HepG2 (cell line): ENCODE measurements at regions not wholly inside any gene's neighbourhood (a gene's known extent, or its start where the extent isn't known, plus 50 kb on each side); places are given as distances from the start of the nearest gene placed in this dataset.

Experiments used
- ATAC-seq: fragments of 200-7000 bp; cut with Tn5 transposase; 3 replicates; pipeline ENCODE4 v1.9.1; 2020; ENCODE audit warnings: mild to moderate bottlenecking, moderate library complexity
- BruUV-seq: library from RNA; stranded (reverse); fragments of 400-500 nt; replicated peaks from 2 replicates; lab custom pipeline; 2021; lab: Mats Ljungman, UMichigan
- CTCF ChIA-PET: fragments of 300-600 bp; formaldehyde crosslinking; extraction: SDS; loops from one replicate; lab custom pipeline; 2021; ENCODE audit warnings: low total read pairs, inconsistent platforms, low intra/inter-chr PET ratio; lab: Yijun Ruan, JAX
- POLR2A ChIA-PET: fragments of 350-600 bp; sonication (Branson Sonifier 250); formaldehyde crosslinking; loops from one replicate; lab custom pipeline; 2020; ENCODE audit warnings: antibody characterized with exemption, inconsistent platforms; lab: Yijun Ruan, JAX
- DNase-seq: peaks from one replicate; pipeline ENCODE4 v3.0.0-alpha.2; 2015; ENCODE audit warnings: low spot score
- FAIRE-seq: peaks from 3 replicates; lab custom pipeline; 2011; peaks lifted over from hg19 to GRCh38; lab: Jason Lieb, UNC
- H2AFZ ChIP-seq: one replicate; pipeline ENCODE4 v1.6.1; 2011; ENCODE audit warnings: low read length, inconsistent platforms
- H3K27ac ChIP-seq: fragments of 300-600 bp; 3 replicates; pipeline ENCODE4 v1.8.0; 2011; ENCODE audit warnings: mixed run types, mild to moderate bottlenecking, mixed read lengths, low read length, inconsistent platforms; ENCODE audit not compliant: insufficient read depth; ENCODE audit errors: extremely low read length
- H3K27me3 ChIP-seq, 2 experiments: fragments of 200-600 bp in 1 of 2; 2 replicates in 1 of 2; 3 replicates in 1 of 2; pipeline versions ENCODE4 v1.6.0 to v1.8.0; 2011; ENCODE audit warnings: low read length in 2 of 2, mild to moderate bottlenecking in 2 of 2, moderate library complexity in 2 of 2, inconsistent platforms in 1 of 2; ENCODE audit not compliant: insufficient read depth in 2 of 2, control insufficient read depth in 1 of 2
- H3K36me3 ChIP-seq, 2 experiments: fragments of 200-600 bp in 1 of 2; replicated peaks in 1 of 2; 2 replicates in 1 of 2; 3 replicates in 1 of 2; pipeline versions ENCODE4 v1.5.1 to v1.8.0; 2011; ENCODE audit warnings: low read length in 2 of 2, inconsistent platforms in 1 of 2; ENCODE audit not compliant: insufficient read depth in 2 of 2, control insufficient read depth in 1 of 2
- H3K4me1 ChIP-seq: 2 replicates; pipeline ENCODE4 v1.5.1; 2012; ENCODE audit warnings: low read length, inconsistent platforms; ENCODE audit not compliant: insufficient read depth
- H3K4me2 ChIP-seq: 2 replicates; pipeline ENCODE4 v1.6.0; 2011; ENCODE audit warnings: low read depth, low read length, inconsistent platforms
- H3K4me3 ChIP-seq, 3 experiments: fragments of 200-600 bp in 1 of 3; sonication (generic), shearing (Covaris generic) in 1 of 3; replicated peaks in 1 of 3; 2 replicates each; pipeline ENCODE4 v1.5.1; 2011 to 2016; ENCODE audit warnings: low read length in 3 of 3, inconsistent platforms in 2 of 3, low read depth in 2 of 3, mild to moderate bottlenecking in 2 of 3, control low read depth in 1 of 3, mixed read lengths in 1 of 3; ENCODE audit not compliant: insufficient read depth in 1 of 3
- H3K79me2 ChIP-seq: one replicate; pipeline ENCODE4 v1.6.1; 2011; ENCODE audit warnings: low read length, inconsistent platforms; ENCODE audit not compliant: insufficient read depth
- H3K9ac ChIP-seq: 2 replicates; pipeline ENCODE4 v1.6.0; 2011; ENCODE audit warnings: mild to moderate bottlenecking, low read depth, low read length, inconsistent platforms; ENCODE audit not compliant: insufficient read depth
- H3K9me3 ChIP-seq: 2 replicates; pipeline ENCODE4 v1.5.1; 2012; ENCODE audit warnings: mild to moderate bottlenecking, low read length
- H4K20me1 ChIP-seq: 2 replicates; pipeline ENCODE4 v1.6.0; 2011; ENCODE audit warnings: inconsistent platforms, mild to moderate bottlenecking, low read length, moderate library complexity; ENCODE audit not compliant: insufficient read depth
- CBX5 ChIP-seq: sonication (generic); formaldehyde crosslinking; IDR thresholded peaks from 2 replicates; pipeline ENCODE4 v1.4.0; 2020; ENCODE audit warnings: missing genetic modification reagents, borderline replicate concordance
- FOXC1 ChIP-seq: sonication (generic); formaldehyde crosslinking; IDR thresholded peaks from 2 replicates; pipeline ENCODE4 v1.8.0; 2022; ENCODE audit warnings: mild to moderate bottlenecking, missing genetic modification reagents, borderline replicate concordance
- HNF4G ChIP-seq, 2 experiments: sonication (generic) in 1 of 2; formaldehyde crosslinking in 1 of 2; IDR thresholded peaks; 2 replicates each; pipeline versions ENCODE4 v1.4.0 to v1.6.1; 2011 to 2020; ENCODE audit warnings: borderline replicate concordance in 2 of 2, low read depth in 2 of 2, mild to moderate bottlenecking in 2 of 2, low read length in 1 of 2, missing genetic modification reagents in 1 of 2, moderate library complexity in 1 of 2
- PLRG1 ChIP-seq: fragments of 450-650 bp; conservative IDR thresholded peaks from 2 replicates; pipeline ENCODE4 v1.6.1; 2016
- RNF2 ChIP-seq: fragments of 450-650 bp; conservative IDR thresholded peaks from 2 replicates; pipeline ENCODE4 v1.6.1; 2016; ENCODE audit warnings: low read depth
- TBX3 ChIP-seq: fragments of 450-650 bp; IDR thresholded peaks from 2 replicates; pipeline ENCODE4 v1.6.1; 2017; ENCODE audit warnings: antibody characterized with exemption, mild to moderate bottlenecking, inconsistent platforms, borderline replicate concordance
- ZFP37 ChIP-seq: sonication (generic); formaldehyde crosslinking; IDR thresholded peaks from 2 replicates; pipeline ENCODE4 v1.4.0; 2020; ENCODE audit warnings: missing genetic modification reagents, borderline replicate concordance
- ZNF383 ChIP-seq: sonication (generic); formaldehyde crosslinking; IDR thresholded peaks from 2 replicates; pipeline ENCODE4 v1.4.0; 2020; ENCODE audit warnings: missing genetic modification reagents, mild to moderate bottlenecking, borderline replicate concordance
- ZNF703 ChIP-seq: sonication (generic); formaldehyde crosslinking; IDR thresholded peaks from 2 replicates; pipeline ENCODE4 v1.5.1; 2020; ENCODE audit warnings: missing genetic modification reagents, mild to moderate bottlenecking, moderate library complexity, borderline replicate concordance
- ZNF709 ChIP-seq: sonication (generic); formaldehyde crosslinking; IDR thresholded peaks from 2 replicates; pipeline ENCODE4 v1.5.0; 2020; ENCODE audit warnings: mild to moderate bottlenecking, missing genetic modification reagents
- ZNF75D ChIP-seq: sonication (generic); formaldehyde crosslinking; IDR thresholded peaks from 2 replicates; pipeline ENCODE4 v1.8.1; 2023; ENCODE audit warnings: missing genetic modification reagents, mild to moderate bottlenecking, borderline replicate concordance
- ZNF775 ChIP-seq: sonication (generic); formaldehyde crosslinking; IDR thresholded peaks from 2 replicates; pipeline ENCODE4 v1.4.0; 2020; ENCODE audit warnings: missing genetic modification reagents, mild to moderate bottlenecking, moderate library complexity, borderline replicate concordance
- ZNF782 ChIP-seq: sonication (generic); formaldehyde crosslinking; IDR thresholded peaks from 2 replicates; pipeline ENCODE4 v1.4.0; 2020; ENCODE audit warnings: missing genetic modification reagents, mild to moderate bottlenecking, borderline replicate concordance
- WGBS: methylation state at CpG from one replicate; pipeline ENCODE4 v1.1.6; 2017; ENCODE audit warnings: low lambda C conversion rate; 5-methylcytosine and 5-hydroxymethylcytosine counted together
- in situ Hi-C: cut with HindIII; loops from 2 replicates; pipeline ENCODE4 v1.10.0; 2017; ENCODE audit warnings: low pct_unique_long_range_greater_than_20kb; ENCODE audit not compliant: extremely low pct_ligation_motif_present
- intact Hi-C: fragments of 100-400 bp; cut with micrococcal nuclease; formaldehyde crosslinking; loops from one replicate; pipeline ENCODE4 v1.10.0; 2022; ENCODE audit not compliant: unreplicated experiment
- TF ChIP-seq, protein P1 (sequence below): sonication (generic); formaldehyde crosslinking; conservative IDR thresholded peaks from 2 replicates; pipeline ENCODE4 v1.5.0; 2020; ENCODE audit warnings: missing genetic modification reagents

DNA sequence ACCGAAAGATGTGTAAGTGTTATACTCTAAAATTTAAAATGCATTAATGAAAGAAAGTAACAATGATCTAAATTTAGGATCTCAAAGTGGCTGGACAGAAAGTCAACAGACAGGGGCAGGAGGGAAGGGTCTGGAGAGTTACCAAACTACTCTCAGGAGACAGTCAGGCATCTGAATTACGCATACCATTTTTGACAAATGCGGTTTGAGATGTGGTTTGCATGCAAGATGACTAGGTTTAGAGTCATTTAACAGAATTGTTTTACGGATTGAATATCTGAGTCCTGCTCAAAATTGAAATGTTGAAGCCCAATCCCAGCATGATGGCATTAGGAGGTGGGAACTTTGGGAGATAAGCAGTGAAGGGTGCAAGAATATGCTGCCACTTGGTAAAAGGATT lies 314.1 kb downstream of the WDR11 start:
- no peak for TF ChIP-seq ZNF703 (CRISPR knock-in tag)
- TF ChIP-seq CBX5, result no peak
- no peak overlapping the region for H3K27ac ChIP-seq
- H3K4me1 ChIP-seq, result no peaks in the 10 kb centered on the region
- in situ Hi-C loops, result no loop called here
- no peak overlapping the region for H3K9ac ChIP-seq
- ChIA-PET POLR2A (no interaction called here), CTCF (no interaction called here)
- FAIRE-seq (no peak), DNase-seq (no peak), ATAC-seq (no peak)
- H2AFZ ChIP-seq, result no peak overlapping the region
- H3K79me2 ChIP-seq, result no peaks in the 10 kb centered on the region
- H3K27me3 ChIP-seq, result peaks cover 0 to 5% of the 10 kb centered on the region in 2 experiments; a peak in 1 of 5 replicates
- intact Hi-C loops, result no loop called here
- H3K9me3 ChIP-seq, result no peaks in the 10 kb centered on the region
- no peaks in the 10 kb centered on the region for H4K20me1 ChIP-seq
- no TSS peak for BruUV-seq
- no peak overlapping the region for H3K4me3 ChIP-seq
- no peak overlapping the region for H3K4me2 ChIP-seq
- H3K36me3 ChIP-seq, result no peaks in the 10 kb centered on the region
- 57% methylated on average over 4 of the region's 4 CpGs for WGBS

DNA sequence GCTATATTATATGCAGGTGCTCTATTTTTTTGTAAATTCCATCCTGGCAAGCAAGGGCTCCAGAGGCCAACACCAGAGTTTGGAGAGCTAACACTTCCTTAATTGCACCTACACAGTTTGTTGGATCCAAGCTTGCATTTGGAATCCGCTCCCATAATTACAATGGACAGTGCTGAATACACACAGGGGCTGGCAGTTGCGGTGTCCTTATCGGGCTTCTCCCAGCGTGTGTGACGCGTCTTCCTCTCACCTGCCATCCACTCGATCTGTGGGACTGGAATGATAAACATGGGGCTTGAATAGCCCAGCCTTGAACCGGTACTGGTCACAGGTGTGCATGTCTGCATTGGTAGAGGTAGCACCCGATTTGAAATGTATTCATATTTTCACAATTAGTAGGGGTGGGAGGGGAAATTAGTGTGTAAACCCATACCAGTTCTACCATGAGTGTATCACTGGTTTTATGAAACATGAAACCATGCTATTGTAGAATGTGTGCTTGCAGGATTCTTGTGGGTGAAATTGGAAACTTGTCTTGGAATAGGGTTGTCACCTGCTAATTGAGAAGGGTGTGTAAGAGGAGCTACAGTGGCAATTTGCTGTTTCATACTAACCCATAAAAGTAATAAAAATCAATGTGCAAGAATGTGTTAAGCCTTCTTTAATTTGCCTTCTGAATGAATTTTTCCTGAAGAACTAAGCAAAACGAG lies 316.5 kb downstream of the WDR11 start:
- Histone ChIP-seq H3K4me1 (no peaks in the 10 kb centered on the region), H3K27me3 (peaks cover 0 to 5% of the 10 kb centered on the region in 2 experiments; a peak in 1 of 5 replicates), H3K9ac (no peak overlapping the region), H4K20me1 (no peaks in the 10 kb centered on the region), H3K36me3 (no peaks in the 10 kb centered on the region), H2AFZ (no peak overlapping the region), H3K4me3 (no peak overlapping the region), H3K79me2 (no peaks in the 10 kb centered on the region), H3K4me2 (no peak overlapping the region), H3K27ac (no peak overlapping the region), H3K9me3 (no peaks in the 10 kb centered on the region)
- in situ Hi-C loops, result no loop called here
- CTCF ChIA-PET, result no interaction called here
- DNase-seq (no peak), ATAC-seq (no peak), FAIRE-seq (no peak)
- POLR2A ChIA-PET, result no interaction called here
- intact Hi-C loops, result no loop called here
- 28% methylated on average over 10 of the region's 10 CpGs for WGBS
- BruUV-seq, result no TSS peak
- TF ChIP-seq, protein P1, sequence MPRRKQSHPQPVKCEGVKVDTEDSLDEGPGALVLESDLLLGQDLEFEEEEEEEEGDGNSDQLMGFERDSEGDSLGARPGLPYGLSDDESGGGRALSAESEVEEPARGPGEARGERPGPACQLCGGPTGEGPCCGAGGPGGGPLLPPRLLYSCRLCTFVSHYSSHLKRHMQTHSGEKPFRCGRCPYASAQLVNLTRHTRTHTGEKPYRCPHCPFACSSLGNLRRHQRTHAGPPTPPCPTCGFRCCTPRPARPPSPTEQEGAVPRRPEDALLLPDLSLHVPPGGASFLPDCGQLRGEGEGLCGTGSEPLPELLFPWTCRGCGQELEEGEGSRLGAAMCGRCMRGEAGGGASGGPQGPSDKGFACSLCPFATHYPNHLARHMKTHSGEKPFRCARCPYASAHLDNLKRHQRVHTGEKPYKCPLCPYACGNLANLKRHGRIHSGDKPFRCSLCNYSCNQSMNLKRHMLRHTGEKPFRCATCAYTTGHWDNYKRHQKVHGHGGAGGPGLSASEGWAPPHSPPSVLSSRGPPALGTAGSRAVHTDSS (CRISPR knock-in tag), result no peak
- no peak for TF ChIP-seq ZFP37
- TF ChIP-seq ZNF383 (CRISPR knock-in tag), result no peak
- no peak for TF ChIP-seq PLRG1
- no peak for TF ChIP-seq TBX3
- TF ChIP-seq ZNF775 (CRISPR knock-in tag), result no peak
- TF ChIP-seq ZNF709 (CRISPR knock-in tag), result no peak
- TF ChIP-seq RNF2, result no peak
- no peak for TF ChIP-seq FOXC1 (CRISPR knock-in tag)
- TF ChIP-seq ZNF782, result no peak
- no peak for TF ChIP-seq ZNF75D (CRISPR knock-in tag)
- TF ChIP-seq HNF4G (IDR thresholded peaks at IDR 0.05; ENCODE audit: borderline replicate concordance, low read depth, low read length), result no peak
- no peak for TF ChIP-seq HNF4G (CRISPR knock-in tag; IDR thresholded peaks at IDR 0.05; ENCODE audit: borderline replicate concordance, low read depth)
